Thymus (tissue), 11 donors: ENCODE measurements at regions not wholly inside any gene's neighbourhood (a gene's known extent, or its start where the extent isn't known, plus 50 kb on each side); places are given as distances from the start of the nearest gene placed in this dataset.

ENCODE experiments used
- DNase-seq, 9 donors: peaks; one replicate each; pipeline ENCODE4 v3.0.0-alpha.2; 2013; ENCODE audit warnings: low spot score in 9 of 9, low read depth in 6 of 9, missing footprints in 1 of 9
- H3K27ac ChIP-seq, 2 donors: one replicate each; pipeline ENCODE4 v1.5.1; 2013; ENCODE audit warnings: control low read depth in 1 of 2, low read depth in 1 of 2, low read length in 1 of 2, mild to moderate bottlenecking in 1 of 2, moderate library complexity in 1 of 2
- H3K27me3 ChIP-seq, 2 donors: one replicate each; pipeline ENCODE4 v1.5.1; 2013; ENCODE audit warnings: low read length in 1 of 2; ENCODE audit not compliant: control insufficient read depth in 2 of 2, insufficient read depth in 1 of 2
- H3K36me3 ChIP-seq, 2 donors: one replicate each; pipeline ENCODE4 v1.5.1; 2013; ENCODE audit warnings: low read length in 1 of 2, mild to moderate bottlenecking in 1 of 2, moderate library complexity in 1 of 2; ENCODE audit not compliant: control insufficient read depth in 2 of 2, insufficient read depth in 2 of 2
- H3K4me1 ChIP-seq, 2 donors: one replicate each; pipeline ENCODE4 v1.5.1; 2013; ENCODE audit warnings: low read length in 2 of 2; ENCODE audit not compliant: control insufficient read depth in 2 of 2, insufficient read depth in 2 of 2
- H3K4me3 ChIP-seq, 2 donors: one replicate each; pipeline ENCODE4 v1.5.1; 2013; ENCODE audit warnings: low read length in 2 of 2, control low read depth in 1 of 2, mild to moderate bottlenecking in 1 of 2
- H3K9me3 ChIP-seq, 2 donors: one replicate each; pipeline ENCODE4 v1.5.1; 2013; ENCODE audit warnings: low read length in 1 of 2, mild to moderate bottlenecking in 1 of 2; ENCODE audit not compliant: control insufficient read depth in 2 of 2, insufficient read depth in 1 of 2
- WGBS: extraction: QIAGEN DNeasy Blood & Tissue Kit; methylation state at CpG from one replicate; pipeline ENCODE4 v1.1.7; 2013; 5-methylcytosine and 5-hydroxymethylcytosine counted together
- donor health status: healthy.

DNA sequence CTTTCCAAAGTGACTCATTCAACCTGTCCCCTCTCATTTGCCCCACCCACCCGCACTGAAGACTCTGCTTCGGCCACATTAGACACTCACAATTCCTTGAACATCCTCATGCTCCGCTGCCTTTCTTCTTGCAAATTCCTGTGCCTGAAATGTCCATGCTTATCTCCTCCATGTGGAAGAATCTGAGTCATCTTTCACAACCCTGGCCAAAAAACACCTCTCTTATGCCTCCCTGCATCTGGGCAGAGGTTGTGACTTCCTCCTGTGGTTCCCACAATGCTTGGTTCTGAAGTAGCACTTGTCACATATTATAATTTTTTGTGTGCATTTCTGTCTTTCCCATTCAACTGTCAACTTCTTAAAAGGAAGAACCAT, 238.6 kb downstream of the ENC1 start:
- Histone ChIP-seq H3K4me1 (peaks cover 0 to 23% of the 10 kb centered on the region in 2 donors), H3K4me3 (no peak overlapping the region), H3K9me3 (no peaks in the 10 kb centered on the region), H3K27ac (no peak overlapping the region), H3K27me3 (no peaks in the 10 kb centered on the region), H3K36me3 (no peaks in the 10 kb centered on the region)
- DNase-seq: no peak
- 92% methylated on average over 3 of the region's 3 CpGs for WGBS

DNA sequence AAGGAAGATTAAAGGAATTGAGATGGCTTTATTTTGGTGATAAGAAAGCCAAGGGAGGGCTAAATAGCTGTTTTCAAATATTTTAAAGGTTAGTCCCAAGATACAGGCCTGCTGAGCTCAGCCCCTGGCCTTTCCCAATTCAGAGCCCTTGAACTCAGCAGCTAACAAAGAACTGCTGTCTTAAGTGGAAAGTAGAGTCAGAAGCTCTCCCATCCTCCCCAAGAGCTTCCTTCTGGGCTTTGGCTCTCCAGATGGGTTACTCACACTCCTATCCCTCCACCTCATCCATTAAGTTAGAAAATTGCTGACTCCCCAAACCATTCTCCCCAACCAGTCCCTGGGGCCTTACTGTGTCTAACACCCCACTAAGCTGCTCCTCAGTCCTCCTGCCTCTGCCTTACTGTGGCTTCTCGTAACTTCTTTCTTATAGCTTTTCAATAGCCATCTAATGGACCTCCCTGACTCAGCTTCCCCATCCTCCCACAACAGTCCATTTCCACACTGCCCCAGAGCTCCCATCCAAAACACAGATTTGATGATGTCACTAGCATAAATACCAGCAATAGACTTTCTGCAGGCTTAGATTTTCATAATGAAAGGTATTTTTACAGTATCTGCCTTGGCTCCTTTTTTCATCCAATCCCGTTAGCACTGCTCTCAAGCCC, 239.1 kb downstream of the ENC1 start:
- Histone ChIP-seq H3K4me3 (no peak overlapping the region), H3K4me1 (peaks cover 0 to 23% of the 10 kb centered on the region in 2 donors), H3K9me3 (no peaks in the 10 kb centered on the region), H3K27ac (no peak overlapping the region), H3K27me3 (no peaks in the 10 kb centered on the region), H3K36me3 (no peaks in the 10 kb centered on the region)
- no peak for DNase-seq
- 92% methylated on average over 2 of the region's 2 CpGs for WGBS

DNA sequence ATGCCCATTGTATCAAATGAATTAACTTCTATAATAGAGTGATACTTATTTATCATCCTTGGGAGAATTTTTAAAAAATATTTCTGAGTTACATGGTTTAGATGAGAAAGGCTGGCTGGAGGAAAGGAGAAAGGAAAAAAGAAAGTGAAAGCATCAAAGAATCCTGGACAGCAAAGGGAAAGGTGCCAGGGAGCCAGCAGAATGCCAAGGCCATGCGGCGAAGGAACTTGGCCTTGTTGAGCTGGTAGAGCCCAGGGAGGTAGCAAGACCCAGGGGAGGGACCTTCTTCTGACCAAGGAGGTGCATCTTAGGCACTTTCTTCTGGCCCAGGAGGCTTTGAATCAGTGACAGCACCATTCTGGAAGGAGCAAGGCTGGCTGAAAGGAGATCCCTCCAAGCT, 240.5 kb downstream of the ENC1 start:
- DNase-seq: no peak
- no peak overlapping the region for H3K4me3 ChIP-seq
- H3K36me3 ChIP-seq: no peaks in the 10 kb centered on the region
- H3K27ac ChIP-seq: no peak overlapping the region
- 90% methylated on average over 2 of the region's 2 CpGs for WGBS
- no peaks in the 10 kb centered on the region for H3K27me3 ChIP-seq
- no peaks in the 10 kb centered on the region for H3K9me3 ChIP-seq
- peaks cover 2 to 35% of the 10 kb centered on the region in 2 donors for H3K4me1 ChIP-seq

DNA sequence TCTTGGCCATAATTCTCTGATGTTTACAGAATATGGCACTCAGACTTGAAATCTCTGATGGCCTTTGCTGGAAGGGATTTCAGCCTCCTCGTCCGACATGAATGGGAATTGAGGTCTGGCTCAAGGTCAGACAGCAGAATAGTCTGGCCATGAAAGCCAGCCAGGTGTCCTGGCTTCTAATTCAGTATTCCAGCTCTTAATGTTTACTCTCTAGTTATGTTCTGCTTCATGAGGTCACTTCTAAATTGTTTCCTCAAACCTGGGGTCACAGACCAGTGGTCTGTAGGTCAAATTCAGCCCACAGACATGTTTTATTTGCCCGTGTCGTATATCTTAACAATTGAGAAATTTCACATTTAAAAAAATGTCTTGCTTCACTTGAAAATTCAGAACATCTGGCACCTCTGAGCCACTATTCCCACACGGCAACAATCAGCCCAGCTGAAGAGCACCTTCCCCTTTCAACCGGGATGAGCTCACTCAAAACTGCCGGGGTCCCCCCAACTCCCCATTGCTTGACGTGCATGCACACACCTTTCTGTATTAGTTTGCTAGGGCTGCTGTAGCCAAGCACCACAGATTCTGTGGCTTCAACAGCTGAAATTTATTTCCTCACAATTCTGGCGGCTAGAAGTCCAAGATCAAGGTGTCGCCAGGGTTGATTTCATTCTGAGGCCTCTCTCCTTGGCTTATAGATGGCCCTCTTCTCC, 243.5 kb downstream of the ENC1 start:
- WGBS: 96% methylated on average over 10 of the region's 10 CpGs
- DNase-seq: no peak
- no peaks in the 10 kb centered on the region for H3K27me3 ChIP-seq
- no peaks in the 10 kb centered on the region for H3K9me3 ChIP-seq
- no peak overlapping the region for H3K4me3 ChIP-seq
- no peaks in the 10 kb centered on the region for H3K36me3 ChIP-seq
- H3K4me1 ChIP-seq: peaks cover 3 to 46% of the 10 kb centered on the region in 2 donors
- no peak overlapping the region for H3K27ac ChIP-seq

DNA sequence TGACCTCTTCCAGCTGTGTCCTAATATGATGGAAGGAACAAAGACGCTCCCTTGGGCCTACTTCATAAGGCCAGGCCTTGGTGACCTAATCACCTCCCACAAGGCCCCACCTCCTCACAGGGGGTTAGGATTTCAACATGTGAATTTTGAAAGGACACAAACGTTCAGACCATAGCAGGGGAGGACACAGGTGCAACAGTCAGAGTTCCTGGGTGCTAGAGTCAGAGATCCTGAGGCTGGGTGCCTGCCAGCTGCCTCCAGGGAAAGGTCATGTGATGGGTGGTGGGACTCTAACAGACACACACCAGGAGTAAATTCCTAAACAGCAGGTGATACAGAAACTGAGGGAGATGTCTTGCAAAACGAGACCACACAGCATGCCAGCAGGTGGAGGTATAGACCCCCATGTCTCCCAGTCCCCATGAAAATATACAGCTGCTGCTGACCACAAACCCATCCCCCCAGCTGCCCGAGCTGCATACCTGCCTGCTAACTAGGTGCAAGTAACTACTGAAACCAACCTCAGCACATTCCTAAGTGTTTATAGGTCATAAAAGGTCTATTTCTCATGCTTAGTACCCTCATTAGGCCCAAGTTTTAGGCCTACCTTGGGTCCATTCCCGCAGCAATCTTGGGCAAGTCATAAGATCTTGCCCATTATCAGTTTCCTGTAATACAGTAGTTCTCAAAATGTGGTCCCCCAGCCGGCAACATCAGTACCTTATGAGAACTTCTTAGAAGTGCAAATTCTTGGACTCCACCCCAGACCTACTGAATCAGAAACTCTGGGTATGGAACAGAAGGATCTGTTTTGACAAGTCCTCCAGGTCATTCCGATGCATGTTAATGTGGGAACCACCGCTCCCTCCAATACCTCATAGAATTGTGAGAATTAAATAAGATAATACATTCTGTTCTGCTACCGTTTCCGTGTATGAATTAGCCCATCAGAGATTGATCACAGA, 245.3 kb downstream of the ENC1 start:
- 77% methylated on average over 10 of the region's 10 CpGs for WGBS
- Histone ChIP-seq H3K4me3 (no peak overlapping the region), H3K36me3 (no peaks in the 10 kb centered on the region), H3K27ac (peak overlapping the region; percentile 2 to 79), H3K4me1 (peaks cover 3 to 45% of the 10 kb centered on the region in 2 donors), H3K27me3 (no peaks in the 10 kb centered on the region), H3K9me3 (peaks cover 0 to 3% of the 10 kb centered on the region in 2 donors)
- DNase-seq: peak in 5 of 9 donors; percentile 45 to 65 (median 56)

DNA sequence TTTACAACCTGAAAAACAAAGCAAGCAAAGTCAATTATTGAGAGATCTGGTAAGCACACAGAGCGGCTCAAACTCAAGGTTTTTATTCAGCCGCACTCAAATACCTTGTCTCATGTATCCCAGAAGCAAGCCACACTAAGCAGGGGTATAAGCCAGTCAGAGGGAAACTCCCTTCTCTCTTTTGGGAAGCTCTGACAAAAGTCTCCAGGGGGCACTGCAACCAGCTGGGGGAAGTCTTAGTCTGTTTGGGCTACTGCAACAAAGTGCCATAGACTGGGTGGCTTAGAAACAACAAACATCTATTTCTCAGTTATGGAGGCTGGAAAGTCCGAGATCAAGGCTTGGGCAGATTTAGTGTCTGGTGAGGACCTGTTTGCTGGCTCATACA, 246.0 kb downstream of the ENC1 start:
- Histone ChIP-seq H3K27me3 (no peaks in the 10 kb centered on the region), H3K27ac (peak overlapping the region; percentile 2 to 79), H3K4me1 (peaks cover 3 to 48% of the 10 kb centered on the region in 2 donors), H3K4me3 (no peak overlapping the region), H3K36me3 (no peaks in the 10 kb centered on the region), H3K9me3 (peaks cover 0 to 3% of the 10 kb centered on the region in 2 donors)
- WGBS: 97% methylated on average over 3 of the region's 3 CpGs
- DNase-seq: peak in 1 of 9 donors; percentile 40

DNA sequence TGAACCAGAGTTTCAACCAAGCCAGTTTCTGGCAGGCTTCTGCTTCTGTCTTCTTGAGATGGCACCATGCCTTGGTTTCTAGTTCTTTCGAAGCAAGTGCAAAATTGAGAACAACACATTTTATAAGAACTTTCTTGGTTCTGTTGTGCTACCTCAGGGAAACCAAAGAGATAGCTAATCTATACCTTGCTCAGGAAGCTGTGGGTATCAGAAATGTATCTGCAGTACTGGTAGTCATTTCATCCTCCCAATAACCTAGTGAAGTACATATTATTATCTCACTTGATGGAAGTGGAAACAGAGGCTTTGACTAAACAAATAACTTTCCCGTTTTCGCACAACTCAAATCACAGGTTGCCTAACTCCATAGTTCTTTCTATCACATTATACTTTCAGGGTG, 246.6 kb downstream of the ENC1 start:
- H3K4me3 ChIP-seq: no peak overlapping the region
- H3K36me3 ChIP-seq: no peaks in the 10 kb centered on the region
- peak overlapping the region in 1 of 2 donors; percentile 85 for H3K27ac ChIP-seq
- peaks cover 0 to 3% of the 10 kb centered on the region in 2 donors for H3K9me3 ChIP-seq
- 79% methylated on average over 3 of the region's 3 CpGs for WGBS
- peaks cover 3 to 48% of the 10 kb centered on the region in 2 donors for H3K4me1 ChIP-seq
- no peak for DNase-seq
- no peaks in the 10 kb centered on the region for H3K27me3 ChIP-seq

DNA sequence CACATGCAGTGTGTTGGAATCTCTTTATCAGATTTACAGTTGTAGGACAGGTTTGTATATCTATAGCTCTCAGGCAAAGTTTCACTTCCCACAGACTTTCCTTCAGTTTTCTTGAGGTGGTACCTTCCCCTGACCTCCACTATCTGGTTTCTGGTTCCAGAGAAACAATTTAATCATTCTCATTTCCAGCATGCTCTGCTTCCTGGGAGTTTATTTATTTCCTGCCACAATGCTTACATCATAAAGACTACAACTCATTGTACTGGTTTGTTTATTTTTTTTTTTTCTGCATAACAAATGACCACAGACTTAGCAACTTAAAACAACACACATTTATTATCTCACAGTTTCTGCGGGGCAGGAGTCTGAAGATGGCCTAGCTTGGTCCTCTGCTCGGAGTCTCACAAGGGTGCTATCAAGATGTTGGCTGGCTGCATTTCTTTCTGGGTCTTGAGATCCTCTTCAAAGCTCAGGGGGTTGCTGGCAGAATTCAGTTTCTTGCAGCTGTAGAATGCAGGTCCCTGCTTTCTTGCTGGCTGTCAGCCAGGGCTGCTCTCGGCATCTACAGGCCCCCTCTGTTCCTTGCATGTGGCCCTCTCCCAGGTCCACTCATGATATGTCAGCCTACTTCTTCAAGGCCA, 247.7 kb downstream of the ENC1 start:
- 85% methylated on average over 3 of the region's 3 CpGs for WGBS
- peak in 3 of 9 donors; percentile 41 to 63 (median 58) for DNase-seq
- Histone ChIP-seq H3K27ac (peak overlapping the region in 1 of 2 donors; percentile 85), H3K4me1 (peaks cover 3 to 48% of the 10 kb centered on the region in 2 donors), H3K9me3 (peaks cover 0 to 3% of the 10 kb centered on the region in 2 donors), H3K4me3 (no peak overlapping the region), H3K36me3 (no peaks in the 10 kb centered on the region), H3K27me3 (no peaks in the 10 kb centered on the region)
